HCT116 (cell line): ENCODE measurements at regions not wholly inside any gene's neighbourhood (a gene's known extent, or its start where the extent isn't known, plus 50 kb on each side); places are given as distances from the start of the nearest gene placed in this dataset.

Experiments
- ATAC-seq: fragments of 200-7000 bp; cut with Tn5 transposase; 2 replicates; pipeline ENCODE4 v1.9.1; 2020; ENCODE audit warnings: mild to moderate bottlenecking, moderate library complexity
- BruUV-seq: library from RNA; stranded (reverse); fragments of 400-500 nt; replicated peaks from 2 replicates; lab custom pipeline; 2021; lab: Mats Ljungman, UMichigan
- CTCF ChIA-PET: fragments of 300-600 bp; sonication (Branson Sonifier 250); formaldehyde crosslinking; loops from one replicate; lab custom pipeline; 2021; ENCODE audit warnings: antibody characterized with exemption; lab: Charles Lee
- POLR2A ChIA-PET: fragments of 300-600, 350-600 bp; sonication (Branson Sonifier 250); formaldehyde crosslinking; loops from one replicate; lab custom pipeline; 2021; ENCODE audit warnings: antibody characterized with exemption; lab: Charles Lee
- RAD21 ChIA-PET, 2 experiments: fragments of 300-600 bp; sonication (Branson Sonifier 250); formaldehyde crosslinking; loops; one replicate each; lab custom pipeline; 2023; ENCODE audit warnings: low total read pairs in 2 of 2; ENCODE audit not compliant: uncharacterized antibody in 2 of 2, unreplicated experiment in 2 of 2, low non-redundant PET in 1 of 2; lab: Charles Lee
- DNase-seq: peaks from one replicate; pipeline ENCODE4 v3.0.0-alpha.2; 2010; ENCODE audit warnings: low read depth, low spot score
- H2AFZ ChIP-seq: fragments of 200-600 bp; shearing (Covaris generic), sonication (generic); 2 replicates; pipeline ENCODE4 v1.6.1; 2017; ENCODE audit warnings: low read depth, mixed run types, mixed read lengths, antibody characterized with exemption, low read length; ENCODE audit not compliant: poor library complexity, severe bottlenecking
- H3K27ac ChIP-seq: 2 replicates; pipeline ENCODE4 v1.5.1; 2012; ENCODE audit warnings: low read depth, low read length
- H3K27me3 ChIP-seq: fragments of 200-600 bp; sonication (generic); 2 replicates; pipeline ENCODE4 v1.6.1; 2016; ENCODE audit warnings: mixed run types, low read length, mixed read lengths; ENCODE audit not compliant: insufficient read depth
- H3K36me3 ChIP-seq, 2 experiments: fragments of 200-500 bp in 1 of 2; fragments of 200-600 bp in 1 of 2; sonication (Bioruptor generic) in 1 of 2; sonication (generic) in 1 of 2; 2 replicates each; pipeline versions ENCODE4 v1.5.1 to v1.6.1; 2014 to 2016; ENCODE audit warnings: low read length in 2 of 2, inconsistent platforms in 1 of 2, mixed read lengths in 1 of 2, mixed run types in 1 of 2; ENCODE audit not compliant: insufficient read depth in 2 of 2, control insufficient read depth in 1 of 2
- H3K4me1 ChIP-seq, 2 experiments: fragments of 200-600 bp in 1 of 2; sonication (generic) in 1 of 2; 2 replicates each; pipeline versions ENCODE4 v1.5.1 to v1.6.1; 2012 to 2017; ENCODE audit warnings: low read length in 2 of 2, inconsistent platforms in 1 of 2, mild to moderate bottlenecking in 1 of 2, mixed read lengths in 1 of 2, mixed run types in 1 of 2, moderate library complexity in 1 of 2; ENCODE audit not compliant: insufficient read depth in 2 of 2, control insufficient read depth in 1 of 2
- H3K4me2 ChIP-seq: fragments of 200-600 bp; sonication (generic); 2 replicates; pipeline ENCODE4 v1.6.1; 2017; ENCODE audit warnings: mixed run types, low read length, mixed read lengths
- H3K4me3 ChIP-seq, 2 experiments: fragments of 200-600 bp in 1 of 2; sonication (generic) in 1 of 2; replicated peaks in 1 of 2; 2 replicates each; pipeline ENCODE4 v1.5.1; 2011 to 2016; ENCODE audit warnings: low read length in 2 of 2, control low read depth in 1 of 2, low read depth in 1 of 2, mild to moderate bottlenecking in 1 of 2, mixed read lengths in 1 of 2, mixed run types in 1 of 2
- H3K79me2 ChIP-seq: fragments of 200-600 bp; sonication (generic); 2 replicates; pipeline ENCODE4 v1.6.1; 2017; ENCODE audit warnings: mild to moderate bottlenecking, mixed run types, low read length, moderate library complexity, mixed read lengths; ENCODE audit not compliant: insufficient read depth
- H3K9ac ChIP-seq: fragments of 200-600 bp; sonication (generic); 2 replicates; pipeline ENCODE4 v1.6.1; 2016; ENCODE audit warnings: low read length, mixed read lengths
- H3K9me2 ChIP-seq: fragments of 200-600 bp; sonication (generic), shearing (Covaris generic); 2 replicates; pipeline ENCODE4 v1.6.1; 2017; ENCODE audit warnings: mixed run types, mild to moderate bottlenecking, moderate library complexity; ENCODE audit not compliant: insufficient read depth
- H3K9me3 ChIP-seq, 2 experiments: fragments of 200-500 bp in 1 of 2; fragments of 200-600 bp in 1 of 2; sonication (Bioruptor generic) in 1 of 2; sonication (generic) in 1 of 2; 2 replicates each; pipeline ENCODE4 v1.6.1; 2014 to 2017; ENCODE audit warnings: low read length in 2 of 2, mixed read lengths in 2 of 2, inconsistent platforms in 1 of 2, low read depth in 1 of 2, mild to moderate bottlenecking in 1 of 2, mixed run types in 1 of 2, moderate library complexity in 1 of 2; ENCODE audit not compliant: control insufficient read depth in 1 of 2, insufficient read depth in 1 of 2
- H4K20me1 ChIP-seq: fragments of 200-600 bp; sonication (generic), shearing (Covaris generic); 2 replicates; pipeline ENCODE4 v1.6.1; 2017; ENCODE audit warnings: mixed run types, mild to moderate bottlenecking, moderate library complexity; ENCODE audit not compliant: insufficient read depth
- CBX3 ChIP-seq: IDR thresholded peaks from 2 replicates; pipeline ENCODE4 v1.6.1; 2012; ENCODE audit warnings: low read depth
- CEBPB ChIP-seq: IDR thresholded peaks from 2 replicates; pipeline ENCODE4 v1.6.1; 2012; ENCODE audit warnings: low read depth
- CTCF ChIP-seq, 3 experiments: fragments of 200-600 bp in 1 of 3; sonication (generic) in 1 of 3; IDR thresholded peaks in 2 of 3; conservative IDR thresholded peaks in 1 of 3; 2 replicates each; pipeline ENCODE4 v1.5.1; 2012 to 2017; ENCODE audit warnings: low read depth in 2 of 3, low read length in 2 of 3, antibody characterized with exemption in 1 of 3, borderline replicate concordance in 1 of 3, control low read depth in 1 of 3, mild to moderate bottlenecking in 1 of 3, mixed read lengths in 1 of 3, mixed run types in 1 of 3, moderate library complexity in 1 of 3; ENCODE audit not compliant: insufficient read depth in 1 of 3
- EGR1 ChIP-seq: IDR thresholded peaks from 2 replicates; pipeline ENCODE4 v1.6.1; 2012; ENCODE audit warnings: low read depth
- ELF1 ChIP-seq: IDR thresholded peaks from 2 replicates; pipeline ENCODE4 v1.6.1; 2012; ENCODE audit warnings: low read depth, borderline replicate concordance
- EZH2 ChIP-seq: fragments of 200-600 bp; sonication (generic); IDR thresholded peaks from 2 replicates; pipeline ENCODE4 v1.6.1; 2017; ENCODE audit warnings: antibody characterized with exemption, mixed run types
- EZH2phosphoT487 ChIP-seq: fragments of 200-600 bp; IDR thresholded peaks from 2 replicates; pipeline ENCODE4 v1.6.1; 2018; ENCODE audit warnings: antibody characterized with exemption, borderline replicate concordance
- FOSL1 ChIP-seq: IDR thresholded peaks from 2 replicates; pipeline ENCODE4 v1.6.1; 2012; ENCODE audit warnings: low read depth
- JUND ChIP-seq: IDR thresholded peaks from 2 replicates; pipeline ENCODE4 v1.6.1; 2012
- MAX ChIP-seq: IDR thresholded peaks from 2 replicates; pipeline ENCODE4 v1.6.1; 2012
- POLR2A ChIP-seq: IDR thresholded peaks from 2 replicates; pipeline ENCODE4 v1.7.0; 2011; ENCODE audit warnings: borderline replicate concordance; ENCODE audit not compliant: insufficient read depth, insufficient read length; ENCODE audit errors: extremely low read depth
- POLR2AphosphoS5 ChIP-seq: IDR thresholded peaks from 2 replicates; pipeline ENCODE4 v1.6.1; 2011; ENCODE audit warnings: mild to moderate bottlenecking, low read depth, low read length, moderate library complexity
- RAD21 ChIP-seq: IDR thresholded peaks from 2 replicates; pipeline ENCODE4 v1.6.1; 2012; ENCODE audit warnings: low read depth, mild to moderate bottlenecking
- SIN3A ChIP-seq: IDR thresholded peaks from 2 replicates; pipeline ENCODE4 v1.6.1; 2012; ENCODE audit warnings: low read depth
- SP1 ChIP-seq: IDR thresholded peaks from 2 replicates; pipeline ENCODE4 v1.6.1; 2012; ENCODE audit warnings: low read depth
- TCF7L2 ChIP-seq: IDR thresholded peaks from 2 replicates; pipeline ENCODE4 v1.7.0; 2011; ENCODE audit warnings: borderline replicate concordance, inconsistent platforms; ENCODE audit not compliant: insufficient read depth, insufficient read length; ENCODE audit errors: extremely low read depth
- YY1 ChIP-seq: IDR thresholded peaks from 2 replicates; pipeline ENCODE4 v1.6.1; 2011; ENCODE audit warnings: low read length, low read depth, moderate library complexity, mild to moderate bottlenecking; ENCODE audit not compliant: insufficient replicate concordance; ENCODE audit errors: extremely low read depth
- ZBTB33 ChIP-seq: IDR thresholded peaks from 2 replicates; pipeline ENCODE4 v1.6.1; 2011; ENCODE audit warnings: mild to moderate bottlenecking, low read length, moderate library complexity; ENCODE audit not compliant: insufficient replicate concordance; ENCODE audit errors: extremely low read depth
- ZFX ChIP-seq: fragments of 450-650 bp; IDR thresholded peaks from 2 replicates; pipeline ENCODE4 v1.6.1; 2017
- ZNF274 ChIP-seq: fragments of 200-500 bp; sonication (Bioruptor generic); IDR thresholded peaks from 2 replicates; pipeline ENCODE4 v1.6.1; 2014; ENCODE audit warnings: mild to moderate bottlenecking, low read depth, low read length, inconsistent platforms
- intact Hi-C: fragments of 100-400 bp; cut with micrococcal nuclease; formaldehyde crosslinking; loops from 2 replicates; pipeline ENCODE4 v1.10.0; 2022

- TF ChIP-seq POLR2A, result no peak
- TF ChIP-seq ZFX, result no peak
- no peak for TF ChIP-seq MAX
- TF ChIP-seq CEBPB, result no peak
- TF ChIP-seq EZH2phosphoT487, result no peak
- no peak for TF ChIP-seq JUND
Measured at GRCh38 chr4:138857416-138857815, 158.2 kb upstream of the NOCT start (continued).

- Histone ChIP-seq H3K4me3 (no peak overlapping the region), H2AFZ (no peak overlapping the region)
- CTCF ChIA-PET, result no interaction called here
- RAD21 ChIA-PET, result no interaction called here
- TF ChIP-seq CBX3 (no peak), MAX (no peak), RAD21 (no peak), TCF7L2 (no peak), EGR1 (no peak), ZNF274 (no peak), FOSL1 (no peak), ZBTB33 (no peak), EZH2phosphoT487 (no peak), ELF1 (no peak), YY1 (no peak), CTCF (IDR thresholded peaks at IDR 0.05 in 2 of 3, conservative IDR thresholded peaks at IDR 0.05 in 1 of 3; ENCODE audit: borderline replicate concordance in 1 of 3, insufficient read depth in 1 of 3, low read depth in 2 of 3, low read length in 2 of 3) (no peak), EZH2 (no peak), SIN3A (no peak), POLR2AphosphoS5 (no peak), POLR2A (no peak), SP1 (no peak), ZFX (no peak)
- TF ChIP-seq, all 23 proteins: peak for 0
- Histone ChIP-seq H3K9ac (no peak overlapping the region), H3K9me2 (no peaks in the 10 kb centered on the region), H3K36me3 (no peaks in the 10 kb centered on the region), H4K20me1 (no peaks in the 10 kb centered on the region), H3K27ac (no peak overlapping the region), H3K4me1 (no peaks in the 10 kb centered on the region), H3K27me3 (peaks cover 19% of the 10 kb centered on the region; the same call in 1 of the 2 replicates), H3K9me3 (no peaks in the 10 kb centered on the region), H3K4me2 (no peak overlapping the region), H3K79me2 (no peaks in the 10 kb centered on the region)
- POLR2A ChIA-PET, result no interaction called here
- intact Hi-C loops, result no loop called here
- BruUV-seq, result no TSS peak
- ATAC-seq (no peak), DNase-seq (no peak)
Measured at GRCh38 chr4:138852681-138853080, 162.9 kb upstream of the NOCT start.
